Upper lobe of left lung (tissue), 4 donors: ENCODE measurements at regions not wholly inside any gene's neighbourhood (a gene's known extent, or its start where the extent isn't known, plus 50 kb on each side); places are given as distances from the start of the nearest gene placed in this dataset.

Experiments
- EP300 ChIP-seq, 4 donors: sonication (generic); formaldehyde crosslinking; IDR thresholded peaks; one replicate each; pipeline ENCODE4 v1.5.1; 2017; ENCODE audit warnings: antibody characterized with exemption in 4 of 4, control low read depth in 2 of 4
- POLR2A ChIP-seq, 4 donors: fragments of 450-650 bp; IDR thresholded peaks; one replicate each; pipeline ENCODE4 v1.5.1; 2016 to 2017; ENCODE audit warnings: antibody characterized with exemption in 4 of 4, mild to moderate bottlenecking in 2 of 4
- POLR2AphosphoS5 ChIP-seq, 2 donors: sonication (generic); formaldehyde crosslinking; IDR thresholded peaks; one replicate each; pipeline ENCODE4 v1.5.1; 2017; ENCODE audit warnings: antibody characterized with exemption in 2 of 2
- TF ChIP-seq, protein P1 (sequence below), 6 experiments: fragments of 450-650 bp in 4 of 6; fragments of 200-600 bp in 2 of 6; sonication (generic) in 2 of 6; IDR thresholded peaks; one replicate each; pipeline ENCODE4 v1.5.1; 2016 to 2019; ENCODE audit warnings: antibody characterized with exemption in 6 of 6

DNA sequence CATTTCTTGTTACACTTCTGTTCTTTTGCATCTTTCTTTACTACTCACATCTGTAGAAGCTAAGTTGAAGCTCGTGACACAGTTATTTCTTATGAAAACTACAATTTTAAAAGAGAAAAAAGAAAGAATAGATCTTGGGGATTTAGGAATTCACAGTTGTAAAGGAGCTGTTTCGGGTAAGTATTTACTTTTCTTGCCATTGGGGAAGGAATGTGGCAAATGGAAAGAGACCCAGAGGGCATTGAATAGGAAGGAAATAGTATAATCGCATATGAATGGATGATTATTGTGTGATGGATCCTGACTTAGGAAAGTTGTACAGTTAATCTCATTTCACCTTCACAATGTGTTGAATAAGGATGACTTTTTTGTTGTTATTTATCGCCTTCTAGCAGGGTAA lies 914.1 kb upstream of the CDH8 start:
- TF ChIP-seq, protein P1, sequence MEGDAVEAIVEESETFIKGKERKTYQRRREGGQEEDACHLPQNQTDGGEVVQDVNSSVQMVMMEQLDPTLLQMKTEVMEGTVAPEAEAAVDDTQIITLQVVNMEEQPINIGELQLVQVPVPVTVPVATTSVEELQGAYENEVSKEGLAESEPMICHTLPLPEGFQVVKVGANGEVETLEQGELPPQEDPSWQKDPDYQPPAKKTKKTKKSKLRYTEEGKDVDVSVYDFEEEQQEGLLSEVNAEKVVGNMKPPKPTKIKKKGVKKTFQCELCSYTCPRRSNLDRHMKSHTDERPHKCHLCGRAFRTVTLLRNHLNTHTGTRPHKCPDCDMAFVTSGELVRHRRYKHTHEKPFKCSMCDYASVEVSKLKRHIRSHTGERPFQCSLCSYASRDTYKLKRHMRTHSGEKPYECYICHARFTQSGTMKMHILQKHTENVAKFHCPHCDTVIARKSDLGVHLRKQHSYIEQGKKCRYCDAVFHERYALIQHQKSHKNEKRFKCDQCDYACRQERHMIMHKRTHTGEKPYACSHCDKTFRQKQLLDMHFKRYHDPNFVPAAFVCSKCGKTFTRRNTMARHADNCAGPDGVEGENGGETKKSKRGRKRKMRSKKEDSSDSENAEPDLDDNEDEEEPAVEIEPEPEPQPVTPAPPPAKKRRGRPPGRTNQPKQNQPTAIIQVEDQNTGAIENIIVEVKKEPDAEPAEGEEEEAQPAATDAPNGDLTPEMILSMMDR (IDR thresholded peaks at IDR 0.05): no peak
- TF ChIP-seq POLR2A (IDR thresholded peaks at IDR 0.05) (no peak), EP300 (IDR thresholded peaks at IDR 0.05) (no peak), POLR2AphosphoS5 (IDR thresholded peaks at IDR 0.05) (no peak)
